HG03439 (cell line): ENCODE measurements at regions not wholly inside any gene's neighbourhood (a gene's known extent, or its start where the extent isn't known, plus 50 kb on each side); places are given as distances from the start of the nearest gene placed in this dataset.
"Not testable (repeated sequence)": the region's sequence is repeated elsewhere in the genome, so short reads cannot be mapped to it uniquely, and the experiment has no call there.

Experiments
- ATAC-seq: cut with Tn5 transposase; IDR thresholded peaks from one replicate; pipeline ENCODE4 v1.9.1; 2021; ENCODE audit warnings: mild to moderate bottlenecking, moderate library complexity; ENCODE audit not compliant: unreplicated experiment

GRCh38 chr3:153539263-153539662 is 377.2 kb downstream of the RAP2B start:
- no peak for ATAC-seq

GRCh38 chr3:153545471-153545870 is 383.4 kb downstream of the RAP2B start:
- no peak for ATAC-seq

GRCh38 chr3:153547970-153548369 is 385.9 kb downstream of the RAP2B start:
- no peak for ATAC-seq

GRCh38 chr3:153549686-153550085 is 387.7 kb downstream of the RAP2B start:
- not testable (repeated sequence) for ATAC-seq

- ATAC-seq = no peak
These were observed 389.7 kb downstream of the RAP2B start for GRCh38 chr3:153551536-153552285.

- ATAC-seq = no peak
These were observed 391.0 kb downstream of the RAP2B start for GRCh38 chr3:153552887-153553604.

GRCh38 chr3:153553605-153553945 is 391.5 kb downstream of the RAP2B start:
- ATAC-seq = no peak

GRCh38 chr3:153555919-153556318 is 393.9 kb downstream of the RAP2B start:
- ATAC-seq = no peak

GRCh38 chr3:153559366-153559765 is 397.3 kb downstream of the RAP2B start:
- ATAC-seq = not testable (repeated sequence)

- no peak for ATAC-seq
These were observed 405.0 kb downstream of the RAP2B start for GRCh38 chr3:153567011-153567410.

GRCh38 chr3:153567556-153567955 is 405.5 kb downstream of the RAP2B start:
- no peak for ATAC-seq

- ATAC-seq = not testable (repeated sequence)
These were observed 408.5 kb downstream of the RAP2B start for GRCh38 chr3:153570481-153570880.

- no peak for ATAC-seq
These were observed 410.1 kb downstream of the RAP2B start for GRCh38 chr3:153572165-153572564.

GRCh38 chr3:153572654-153573053 is 410.6 kb downstream of the RAP2B start:
- ATAC-seq = no peak

- ATAC-seq = no peak
These were observed 411.5 kb downstream of the RAP2B start for GRCh38 chr3:153573481-153573880.

GRCh38 chr3:153574445-153574844 is 412.4 kb downstream of the RAP2B start:
- ATAC-seq = no peak

GRCh38 chr3:153577059-153577736 is 415.2 kb downstream of the RAP2B start:
- ATAC-seq = no peak

GRCh38 chr3:153578046-153578445 is 416.0 kb downstream of the RAP2B start:
- no peak for ATAC-seq

GRCh38 chr3:153590051-153590450 is 428.0 kb downstream of the RAP2B start:
- ATAC-seq = no peak

- no peak for ATAC-seq
These were observed 429.7 kb downstream of the RAP2B start for GRCh38 chr3:153591561-153592245.

- no peak for ATAC-seq
These were observed 433.3 kb downstream of the RAP2B start for GRCh38 chr3:153595186-153595815.
